Nephron progenitor cell (in vitro differentiated cells): ENCODE measurements at regions not wholly inside any gene's neighbourhood (a gene's known extent, or its start where the extent isn't known, plus 50 kb on each side); places are given as distances from the start of the nearest gene placed in this dataset.

ENCODE experiments used
- DNase-seq: peaks from one replicate; pipeline ENCODE4 v3.0.0; 2021
- H3K27ac Mint-ChIP-seq: 2 replicates; pipeline ENCODE4 v1.8.0; 2021; ENCODE audit warnings: mild to moderate bottlenecking, moderate library complexity, mixed read lengths
- H3K27me3 Mint-ChIP-seq: 2 replicates; pipeline ENCODE4 v1.8.0; 2021; ENCODE audit warnings: mild to moderate bottlenecking, low read depth, mixed read lengths; ENCODE audit not compliant: poor library complexity
- H3K36me3 Mint-ChIP-seq: 2 replicates; pipeline ENCODE4 v1.8.0; 2021; ENCODE audit warnings: low read depth, mixed read lengths
- H3K4me1 Mint-ChIP-seq: 2 replicates; pipeline ENCODE4 v1.8.0; 2021; ENCODE audit warnings: mixed read lengths
- H3K4me3 Mint-ChIP-seq: 2 replicates; pipeline ENCODE4 v1.8.0; 2021; ENCODE audit warnings: mild to moderate bottlenecking, moderate library complexity, mixed read lengths
- H3K9me3 Mint-ChIP-seq: 2 replicates; pipeline ENCODE4 v1.8.0; 2021; ENCODE audit warnings: mild to moderate bottlenecking, moderate library complexity, mixed read lengths
- TF ChIP-seq, protein P1 (sequence below): fragments of 200-600 bp; sonication (generic); IDR thresholded peaks from 2 replicates; pipeline ENCODE4 v1.5.0; 2021; ENCODE audit warnings: antibody characterized with exemption

DNA sequence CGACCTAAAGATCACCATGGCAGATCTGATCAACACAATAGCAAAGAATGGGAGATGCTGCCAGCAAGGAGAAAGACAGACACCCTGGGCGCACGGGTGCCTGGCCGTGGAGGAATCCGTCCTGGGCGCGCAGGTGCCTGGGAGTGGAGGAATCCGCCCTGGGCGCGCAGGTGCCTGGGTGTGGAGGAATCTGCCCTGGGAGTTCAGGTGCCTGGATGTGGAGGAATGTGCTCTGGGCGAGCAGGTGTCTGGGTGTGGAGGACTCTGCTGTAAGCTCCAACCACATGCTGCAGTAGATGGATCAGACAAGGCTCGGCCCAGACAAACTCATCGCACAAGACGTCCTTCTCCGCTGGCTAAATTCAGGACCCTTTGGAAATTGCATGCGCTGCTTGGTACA lies 346.3 kb upstream of the ADARB2 start:
- Mint-ChIP-seq H3K27ac (no peak overlapping the region), H3K27me3 (peaks cover 27% of the 10 kb centered on the region), H3K9me3 (peaks cover 5% of the 10 kb centered on the region), H3K4me1 (peaks cover 35% of the 10 kb centered on the region), H3K36me3 (no peaks in the 10 kb centered on the region), H3K4me3 (no peak overlapping the region)
- no peak for DNase-seq
- TF ChIP-seq, protein P1, sequence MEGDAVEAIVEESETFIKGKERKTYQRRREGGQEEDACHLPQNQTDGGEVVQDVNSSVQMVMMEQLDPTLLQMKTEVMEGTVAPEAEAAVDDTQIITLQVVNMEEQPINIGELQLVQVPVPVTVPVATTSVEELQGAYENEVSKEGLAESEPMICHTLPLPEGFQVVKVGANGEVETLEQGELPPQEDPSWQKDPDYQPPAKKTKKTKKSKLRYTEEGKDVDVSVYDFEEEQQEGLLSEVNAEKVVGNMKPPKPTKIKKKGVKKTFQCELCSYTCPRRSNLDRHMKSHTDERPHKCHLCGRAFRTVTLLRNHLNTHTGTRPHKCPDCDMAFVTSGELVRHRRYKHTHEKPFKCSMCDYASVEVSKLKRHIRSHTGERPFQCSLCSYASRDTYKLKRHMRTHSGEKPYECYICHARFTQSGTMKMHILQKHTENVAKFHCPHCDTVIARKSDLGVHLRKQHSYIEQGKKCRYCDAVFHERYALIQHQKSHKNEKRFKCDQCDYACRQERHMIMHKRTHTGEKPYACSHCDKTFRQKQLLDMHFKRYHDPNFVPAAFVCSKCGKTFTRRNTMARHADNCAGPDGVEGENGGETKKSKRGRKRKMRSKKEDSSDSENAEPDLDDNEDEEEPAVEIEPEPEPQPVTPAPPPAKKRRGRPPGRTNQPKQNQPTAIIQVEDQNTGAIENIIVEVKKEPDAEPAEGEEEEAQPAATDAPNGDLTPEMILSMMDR: no peak

DNA sequence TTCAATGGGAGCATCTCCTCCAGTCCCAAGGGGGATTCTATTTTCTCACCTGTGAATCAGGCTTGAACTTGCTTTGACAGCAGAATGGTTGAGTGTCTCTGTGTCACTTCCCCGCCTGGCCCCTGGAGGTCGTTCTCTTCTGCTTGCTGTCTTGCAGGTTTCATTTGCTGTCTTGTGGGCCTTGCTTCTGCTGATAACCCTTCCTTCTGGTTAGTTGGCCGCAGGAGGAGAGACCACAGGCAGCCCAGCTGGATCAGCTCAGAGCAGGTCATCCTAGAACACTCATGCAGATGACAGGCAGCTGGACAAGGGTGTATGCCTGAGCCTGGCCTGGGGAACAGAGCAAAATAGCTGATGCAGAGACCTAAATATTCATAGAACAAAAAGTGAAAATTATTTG lies 344.2 kb upstream of the ADARB2 start:
- peaks cover 34% of the 10 kb centered on the region for H3K4me1 Mint-ChIP-seq
- DNase-seq: no peak
- no peaks in the 10 kb centered on the region for H3K9me3 Mint-ChIP-seq
- TF ChIP-seq, protein P1: peak; percentile 18
- H3K27ac Mint-ChIP-seq: no peak overlapping the region
- H3K27me3 Mint-ChIP-seq: peaks cover 16% of the 10 kb centered on the region
- no peak overlapping the region for H3K4me3 Mint-ChIP-seq
- no peaks in the 10 kb centered on the region for H3K36me3 Mint-ChIP-seq

DNA sequence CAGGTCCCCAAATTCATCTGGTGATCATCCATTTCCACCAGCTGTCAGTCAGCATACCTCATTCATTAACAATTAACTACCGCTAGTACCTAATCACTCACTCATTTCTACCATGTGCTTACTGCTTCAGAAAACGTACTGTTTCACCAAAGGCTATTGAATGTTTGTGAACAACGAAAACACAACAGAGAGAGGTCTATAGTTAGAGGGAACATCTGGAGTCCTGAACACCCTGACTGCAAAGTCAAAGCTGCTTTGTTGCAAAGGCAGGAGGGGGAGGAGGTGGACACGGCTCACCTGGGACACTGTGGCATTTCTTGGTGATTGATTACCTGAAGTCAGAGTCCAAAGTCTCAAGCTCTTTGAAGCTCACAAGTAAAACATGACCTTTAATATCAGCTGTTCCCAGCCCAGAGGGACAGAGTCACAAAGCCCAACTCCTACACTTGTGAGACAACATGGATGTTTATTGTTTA lies 342.3 kb upstream of the ADARB2 start:
- Mint-ChIP-seq H3K9me3 (no peaks in the 10 kb centered on the region), H3K27ac (peak overlapping the region; percentile 76), H3K4me1 (peaks cover 25% of the 10 kb centered on the region), H3K27me3 (peaks cover 16% of the 10 kb centered on the region), H3K4me3 (peak overlapping the region; percentile 27), H3K36me3 (no peaks in the 10 kb centered on the region)
- DNase-seq: peak; percentile 13
- TF ChIP-seq, protein P1: no peak

DNA sequence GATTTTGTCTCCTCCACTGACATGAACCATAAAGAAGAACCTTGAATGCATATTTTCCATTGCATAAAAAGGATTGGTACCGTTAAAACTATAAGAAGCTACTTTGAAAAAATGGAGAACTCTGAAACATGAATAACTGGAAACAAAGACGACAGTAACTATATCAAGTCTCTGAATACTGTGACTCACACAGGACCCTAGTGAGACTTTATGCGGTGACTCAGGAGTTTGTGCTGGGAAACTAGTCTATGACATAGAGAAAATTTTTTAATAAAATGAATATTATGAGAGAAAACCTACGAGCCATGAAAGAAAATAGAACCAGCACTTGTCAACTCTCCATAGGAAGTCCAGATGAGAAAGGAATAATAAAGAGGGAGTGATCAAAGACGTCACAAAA lies 339.9 kb upstream of the ADARB2 start:
- no peaks in the 10 kb centered on the region for H3K36me3 Mint-ChIP-seq
- H3K4me1 Mint-ChIP-seq: peaks cover 25% of the 10 kb centered on the region
- peaks cover 3% of the 10 kb centered on the region for H3K27me3 Mint-ChIP-seq
- H3K27ac Mint-ChIP-seq: no peak overlapping the region
- no peak overlapping the region for H3K4me3 Mint-ChIP-seq
- TF ChIP-seq, protein P1: no peak
- H3K9me3 Mint-ChIP-seq: no peaks in the 10 kb centered on the region
- DNase-seq: no peak

GRCh38 chr10:2076528-2076927 lies 339.2 kb upstream of the ADARB2 start:
- no peaks in the 10 kb centered on the region for H3K36me3 Mint-ChIP-seq
- H3K9me3 Mint-ChIP-seq: no peaks in the 10 kb centered on the region
- no peak overlapping the region for H3K27ac Mint-ChIP-seq
- DNase-seq: no peak
- H3K27me3 Mint-ChIP-seq: peaks cover 3% of the 10 kb centered on the region
- no peak overlapping the region for H3K4me3 Mint-ChIP-seq
- TF ChIP-seq, protein P1: no peak
- peaks cover 22% of the 10 kb centered on the region for H3K4me1 Mint-ChIP-seq

DNA sequence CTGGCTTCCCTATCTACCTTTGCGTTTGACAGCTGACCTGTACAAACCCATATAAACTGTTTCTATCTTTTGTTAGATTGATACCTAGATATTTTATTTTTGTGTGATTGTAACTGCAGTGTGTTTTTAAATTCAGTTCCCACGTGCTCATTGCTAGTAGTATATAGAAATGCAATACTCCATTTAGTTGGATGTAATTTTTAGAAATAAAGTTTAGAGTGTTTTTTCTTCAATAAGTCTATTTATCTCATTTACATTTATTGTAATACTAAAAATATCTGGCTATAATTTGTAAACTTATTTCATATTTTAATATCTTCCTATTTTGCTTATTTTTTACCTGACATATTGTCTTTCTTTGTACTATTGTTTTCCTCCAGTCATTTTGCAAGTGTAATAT lies 329.7 kb upstream of the ADARB2 start:
- H3K27me3 Mint-ChIP-seq: peaks cover 10% of the 10 kb centered on the region
- H3K9me3 Mint-ChIP-seq: peaks cover 41% of the 10 kb centered on the region
- TF ChIP-seq, protein P1: no peak
- no peaks in the 10 kb centered on the region for H3K36me3 Mint-ChIP-seq
- H3K4me1 Mint-ChIP-seq: no peaks in the 10 kb centered on the region
- no peak overlapping the region for H3K4me3 Mint-ChIP-seq
- no peak overlapping the region for H3K27ac Mint-ChIP-seq
- DNase-seq: no peak
